ENCODE measurements at regions not wholly inside any gene's neighbourhood (a gene's known extent, or its start where the extent isn't known, plus 50 kb on each side); places are given as distances from the start of the nearest gene placed in this dataset.
A peak's percentile ranks its signal among the peaks of the same experiment; 100 is the strongest.

- Mint-ChIP-seq H3K36me3 (no peaks in the 10 kb centered on the region), H3K4me1 (ENCODE audit: unreplicated experiment) (no peaks in the 10 kb centered on the region), H3K27ac (no peak overlapping the region)
These were observed 1178.4 kb upstream of the ATXN8OS start for GRCh38 chr13:68929075-68929745.

GRCh38 chr13:68927387-68928026 lies 1180.1 kb upstream of the ATXN8OS start:
- H3K27me3 Mint-ChIP-seq, result no peaks in the 10 kb centered on the region
- no peak overlapping the region for H3K27ac Mint-ChIP-seq
- TF ChIP-seq CTCF (conservative IDR thresholded peaks at IDR 0.05), result peak; percentile 83
- DNase-seq (ENCODE audit: extremely low spot score, unreplicated experiment), result no peak
- no peak overlapping the region for H3K4me3 Mint-ChIP-seq
- no peaks in the 10 kb centered on the region for H3K36me3 Mint-ChIP-seq
- no peaks in the 10 kb centered on the region for H3K9me3 Mint-ChIP-seq
- H3K4me1 Mint-ChIP-seq (ENCODE audit: unreplicated experiment), result no peaks in the 10 kb centered on the region

More at GRCh38 chr13:68929075-68929745, 1178.4 kb upstream of the ATXN8OS start:
- no peaks in the 10 kb centered on the region for H3K27me3 Mint-ChIP-seq
- TF ChIP-seq CTCF (conservative IDR thresholded peaks at IDR 0.05), result no peak
- H3K4me3 Mint-ChIP-seq, result no peak overlapping the region
- H3K9me3 Mint-ChIP-seq, result no peaks in the 10 kb centered on the region
- no peak for DNase-seq (ENCODE audit: extremely low spot score, unreplicated experiment)

- no peak for DNase-seq (ENCODE audit: extremely low spot score, unreplicated experiment)
- no peak overlapping the region for H3K27ac Mint-ChIP-seq
- H3K4me1 Mint-ChIP-seq (ENCODE audit: unreplicated experiment), result no peaks in the 10 kb centered on the region
- H3K4me3 Mint-ChIP-seq, result no peak overlapping the region
- no peaks in the 10 kb centered on the region for H3K27me3 Mint-ChIP-seq
- H3K9me3 Mint-ChIP-seq, result no peaks in the 10 kb centered on the region
- TF ChIP-seq CTCF (conservative IDR thresholded peaks at IDR 0.05), result no peak
- no peaks in the 10 kb centered on the region for H3K36me3 Mint-ChIP-seq
These were observed 1183.6 kb upstream of the ATXN8OS start for GRCh38 chr13:68923995-68924394.

GRCh38 chr13:68908879-68909278 lies 1198.7 kb upstream of the ATXN8OS start:
- Mint-ChIP-seq H3K4me1 (ENCODE audit: unreplicated experiment) (no peaks in the 10 kb centered on the region), H3K9me3 (peaks cover 12% of the 10 kb centered on the region), H3K27ac (no peak overlapping the region), H3K27me3 (no peaks in the 10 kb centered on the region), H3K4me3 (no peak overlapping the region), H3K36me3 (no peaks in the 10 kb centered on the region)
- no peak for TF ChIP-seq CTCF (conservative IDR thresholded peaks at IDR 0.05)
- DNase-seq (ENCODE audit: extremely low spot score, unreplicated experiment), result no peak

- no peak for DNase-seq (ENCODE audit: extremely low spot score, unreplicated experiment)
- Mint-ChIP-seq H3K4me1 (ENCODE audit: unreplicated experiment) (no peaks in the 10 kb centered on the region), H3K36me3 (no peaks in the 10 kb centered on the region), H3K27me3 (no peaks in the 10 kb centered on the region), H3K27ac (no peak overlapping the region), H3K9me3 (peaks cover 14% of the 10 kb centered on the region), H3K4me3 (no peak overlapping the region)
- no peak for TF ChIP-seq CTCF (conservative IDR thresholded peaks at IDR 0.05)
These were observed 1202.4 kb upstream of the ATXN8OS start for GRCh38 chr13:68905186-68905585.
